ENCODE measurements at regions not wholly inside any gene's neighbourhood (a gene's known extent, or its start where the extent isn't known, plus 50 kb on each side); places are given as distances from the start of the nearest gene placed in this dataset.

- no peaks in the 10 kb centered on the region for H3K27me3 Mint-ChIP-seq
- H3K27ac Mint-ChIP-seq, result peak overlapping the region; percentile 95 to 99 (median 96)
- H3K36me3 Mint-ChIP-seq, result no peaks in the 10 kb centered on the region
- POLR2A ChIA-PET, result interaction anchor here (0.6 to 2.3 kb wide), 14 partner anchors 8 to 1160 kb away, joined by 3 to 25 read pairs (median 6); partner anchors contain the start of genes BCLAF1, HBS1L and MYB
- ATAC-seq (peak; percentile 59 to 73), DNase-seq (peak in 3 of 10 donors; percentile 26 to 33 (median 30))
- peak overlapping the region; percentile 18 to 91 (median 78) for H3K4me3 Mint-ChIP-seq
- peaks cover 26 to 45% (median 41%) of the 10 kb centered on the region in 4 donors for H3K4me1 Mint-ChIP-seq
- H3K9me3 Mint-ChIP-seq, result peaks cover 0 to 8% (median 0%) of the 10 kb centered on the region in 9 donors
Measured at GRCh38 chr6:135129136-135129856, 51.8 kb upstream of the MYB start.

GRCh38 chr6:135128268-135128914, 52.7 kb upstream of the MYB start:
- peak overlapping the region; percentile 95 to 99 (median 96) for H3K27ac Mint-ChIP-seq
- H3K4me3 Mint-ChIP-seq, result peak overlapping the region; percentile 43 to 91 (median 78)
- no peaks in the 10 kb centered on the region for H3K27me3 Mint-ChIP-seq
- POLR2A ChIA-PET, result interaction anchor here (0.5 to 2.3 kb wide), 16 partner anchors 9 to 753 kb away, joined by 3 to 25 read pairs (median 6); partner anchors contain the start of genes HBS1L and MYB
- peaks cover 0 to 10% (median 0%) of the 10 kb centered on the region in 9 donors for H3K9me3 Mint-ChIP-seq
- no peaks in the 10 kb centered on the region for H3K36me3 Mint-ChIP-seq
- DNase-seq (peak in 6 of 10 donors; percentile 20 to 66 (median 38)), ATAC-seq (peak; percentile 84 to 97)
- H3K4me1 Mint-ChIP-seq, result peaks cover 26 to 45% (median 41%) of the 10 kb centered on the region in 4 donors

GRCh38 chr6:135126729-135127128, 54.4 kb upstream of the MYB start:
- Mint-ChIP-seq H3K4me1 (peaks cover 21 to 41% (median 38%) of the 10 kb centered on the region in 4 donors), H3K27me3 (no peaks in the 10 kb centered on the region), H3K9me3 (peaks cover 0 to 10% (median 0%) of the 10 kb centered on the region in 9 donors), H3K27ac (peak overlapping the region in 8 of 10 donors; percentile 13 to 88 (median 68)), H3K4me3 (peak overlapping the region in 1 of 10 donors; percentile 19), H3K36me3 (no peaks in the 10 kb centered on the region)
- POLR2A ChIA-PET, result interaction anchor here (1.2 to 1.4 kb wide), 2 partner anchors 23 to 24 kb away, joined by 3 to 4 read pairs; no protein-coding TSS in a partner anchor
- no peak for DNase-seq
- ATAC-seq, result no peak

GRCh38 chr6:135126034-135126433, 55.1 kb upstream of the MYB start:
- Mint-ChIP-seq H3K27ac (peak overlapping the region in 1 of 10 donors; percentile 43), H3K4me1 (peaks cover 22 to 48% (median 45%) of the 10 kb centered on the region in 4 donors), H3K36me3 (no peaks in the 10 kb centered on the region), H3K27me3 (no peaks in the 10 kb centered on the region), H3K9me3 (peaks cover 0 to 10% (median 0%) of the 10 kb centered on the region in 9 donors), H3K4me3 (no peak overlapping the region)
- no peak for ATAC-seq
- POLR2A ChIA-PET, result interaction anchor here (1.5 kb wide), 1 partner anchor 11 kb away, joined by 5 read pairs; no protein-coding TSS in a partner anchor
- no peak for DNase-seq

GRCh38 chr6:135121434-135121833, 59.7 kb upstream of the MYB start:
- DNase-seq, result no peak
- Mint-ChIP-seq H3K4me3 (peak overlapping the region in 1 of 10 donors; percentile 26), H3K9me3 (peaks cover 0 to 10% (median 0%) of the 10 kb centered on the region in 9 donors), H3K36me3 (no peaks in the 10 kb centered on the region), H3K27ac (peak overlapping the region in 2 of 10 donors; percentile 72 to 85), H3K27me3 (no peaks in the 10 kb centered on the region), H3K4me1 (peaks cover 26 to 49% (median 47%) of the 10 kb centered on the region in 4 donors)
- POLR2A ChIA-PET, result interaction anchor here (1.3 to 1.5 kb wide), 2 partner anchors 15 to 19 kb away, joined by 3 to 4 read pairs; no protein-coding TSS in a partner anchor
- no peak for ATAC-seq

GRCh38 chr6:135118134-135118730, 62.9 kb upstream of the MYB start:
- Mint-ChIP-seq H3K4me3 (peak overlapping the region in 7 of 10 donors; percentile 2 to 79 (median 70)), H3K36me3 (no peaks in the 10 kb centered on the region), H3K4me1 (peaks cover 30 to 70% (median 64%) of the 10 kb centered on the region in 4 donors), H3K27ac (peak overlapping the region; percentile 50 to 94 (median 88)), H3K9me3 (no peaks in the 10 kb centered on the region), H3K27me3 (no peaks in the 10 kb centered on the region)
- POLR2A ChIA-PET, result interaction anchor here (0.6 to 4.9 kb wide), 7 partner anchors 10 to 88 kb away, joined by 3 to 25 read pairs (median 6); partner anchors contain the start of gene HBS1L
- ATAC-seq (no peak), DNase-seq (no peak)

GRCh38 chr6:135117413-135117968, 62.9 kb upstream of the HBS1L start:
- ATAC-seq (peak in 1 of 2 donors; percentile 24), DNase-seq (no peak)
- H3K4me1 Mint-ChIP-seq, result peaks cover 34 to 77% (median 69%) of the 10 kb centered on the region in 4 donors
- peak overlapping the region in 9 of 10 donors; percentile 55 to 80 (median 76) for H3K4me3 Mint-ChIP-seq
- POLR2A ChIA-PET, result interaction anchor here (0.5 to 4.9 kb wide), 6 partner anchors 11 to 46 kb away, joined by 3 to 25 read pairs (median 6); no protein-coding TSS in a partner anchor
- no peaks in the 10 kb centered on the region for H3K36me3 Mint-ChIP-seq
- H3K9me3 Mint-ChIP-seq, result peaks cover 0 to 6% (median 0%) of the 10 kb centered on the region in 9 donors
- no peaks in the 10 kb centered on the region for H3K27me3 Mint-ChIP-seq
- peak overlapping the region; percentile 67 to 94 (median 90) for H3K27ac Mint-ChIP-seq

GRCh38 chr6:135116571-135116970, 61.9 kb upstream of the HBS1L start:
- Mint-ChIP-seq H3K27ac (peak overlapping the region; percentile 32 to 93 (median 90)), H3K4me3 (peak overlapping the region; percentile 55 to 80 (median 74)), H3K9me3 (peaks cover 0 to 6% (median 0%) of the 10 kb centered on the region in 9 donors), H3K4me1 (peaks cover 35 to 76% (median 67%) of the 10 kb centered on the region in 4 donors), H3K36me3 (no peaks in the 10 kb centered on the region), H3K27me3 (no peaks in the 10 kb centered on the region)
- POLR2A ChIA-PET, result interaction anchor here (2.7 to 4.9 kb wide), 2 partner anchors 13 to 30 kb away, joined by 14 to 17 read pairs; no protein-coding TSS in a partner anchor
- ATAC-seq (peak; percentile 85 to 88), DNase-seq (peak in 4 of 10 donors; percentile 12 to 74 (median 58))

- Mint-ChIP-seq H3K27ac (peak overlapping the region in 8 of 10 donors; percentile 5 to 93 (median 52)), H3K4me3 (peak overlapping the region in 4 of 10 donors; percentile 7 to 70 (median 46)), H3K27me3 (no peaks in the 10 kb centered on the region), H3K4me1 (peaks cover 35 to 73% (median 61%) of the 10 kb centered on the region in 4 donors), H3K9me3 (peaks cover 0 to 6% (median 0%) of the 10 kb centered on the region in 9 donors), H3K36me3 (no peaks in the 10 kb centered on the region)
- POLR2A ChIA-PET, result interaction anchor here (2.7 to 4.9 kb wide), 2 partner anchors 12 to 29 kb away, joined by 14 to 17 read pairs; no protein-coding TSS in a partner anchor
- peak in 1 of 2 donors; percentile 6 for ATAC-seq
- DNase-seq, result no peak
Measured at GRCh38 chr6:135115834-135116233, 61.2 kb upstream of the HBS1L start.

GRCh38 chr6:135115411-135115810, 60.8 kb upstream of the HBS1L start:
- peaks cover 34 to 70% (median 60%) of the 10 kb centered on the region in 4 donors for H3K4me1 Mint-ChIP-seq
- no peak for DNase-seq
- H3K27me3 Mint-ChIP-seq, result no peaks in the 10 kb centered on the region
- no peak for ATAC-seq
- H3K36me3 Mint-ChIP-seq, result no peaks in the 10 kb centered on the region
- POLR2A ChIA-PET, result interaction anchor here (1.2 to 4.9 kb wide), 5 partner anchors 10 to 61 kb away, joined by 3 to 17 read pairs (median 10); partner anchors contain the start of gene HBS1L
- peak overlapping the region in 3 of 10 donors; percentile 3 to 70 (median 7) for H3K4me3 Mint-ChIP-seq
- H3K9me3 Mint-ChIP-seq, result peaks cover 0 to 6% (median 0%) of the 10 kb centered on the region in 9 donors
- peak overlapping the region in 8 of 10 donors; percentile 5 to 93 (median 52) for H3K27ac Mint-ChIP-seq

All from naive thymus-derived CD8-positive, alpha-beta T cell (primary cell).